H9 (cell line): ENCODE measurements at regions not wholly inside any gene's neighbourhood (a gene's known extent, or its start where the extent isn't known, plus 50 kb on each side); places are given as distances from the start of the nearest gene placed in this dataset.

Experiments
- DNase-seq: peaks from one replicate; pipeline ENCODE4 v3.0.0-alpha.2; 2017
- H2AFZ ChIP-seq: one replicate; pipeline ENCODE4 v1.6.1; 2013; ENCODE audit warnings: mild to moderate bottlenecking, low read length, control low read depth, moderate library complexity
- H2AK5ac ChIP-seq: 2 replicates; pipeline ENCODE4 v1.6.1; 2013; ENCODE audit warnings: low read length, control low read depth, mixed read lengths; ENCODE audit not compliant: insufficient read length
- H2BK120ac ChIP-seq: one replicate; pipeline ENCODE4 v1.6.1; 2013; ENCODE audit warnings: low read depth, mild to moderate bottlenecking, low read length, control low read depth, inconsistent platforms; ENCODE audit not compliant: poor library complexity, severe bottlenecking
- H2BK12ac ChIP-seq: 2 replicates; pipeline ENCODE4 v1.6.1; 2013; ENCODE audit warnings: low read length, control low read depth, mixed read lengths, low read depth; ENCODE audit not compliant: insufficient read length
- H2BK15ac ChIP-seq: 2 replicates; pipeline ENCODE4 v1.6.1; 2013; ENCODE audit warnings: low read depth, low read length, control low read depth
- H2BK20ac ChIP-seq: one replicate; pipeline ENCODE4 v1.6.1; 2013; ENCODE audit warnings: low read depth, mild to moderate bottlenecking, low read length, control low read depth, inconsistent platforms; ENCODE audit not compliant: poor library complexity, severe bottlenecking
- H2BK5ac ChIP-seq: 2 replicates; pipeline ENCODE4 v1.6.1; 2013; ENCODE audit warnings: low read length, control low read depth, mixed read lengths; ENCODE audit not compliant: insufficient read length
- H3K14ac ChIP-seq: 2 replicates; pipeline ENCODE4 v1.6.1; 2013; ENCODE audit warnings: low read length, control low read depth; ENCODE audit not compliant: insufficient read depth
- H3K18ac ChIP-seq: 2 replicates; pipeline ENCODE4 v1.6.1; 2013; ENCODE audit warnings: low read depth, mild to moderate bottlenecking, mixed read lengths, low read length, control low read depth; ENCODE audit not compliant: insufficient read length
- H3K23ac ChIP-seq: 2 replicates; pipeline ENCODE4 v1.6.1; 2013; ENCODE audit warnings: low read length, control low read depth, mixed read lengths, low read depth; ENCODE audit not compliant: insufficient read length
- H3K23me2 ChIP-seq: 2 replicates; pipeline ENCODE4 v1.6.1; 2013; ENCODE audit warnings: low read depth, mild to moderate bottlenecking, mixed read lengths, low read length, control low read depth; ENCODE audit not compliant: insufficient read length, poor library complexity, severe bottlenecking
- H3K27ac ChIP-seq: 2 replicates; pipeline ENCODE4 v1.5.1; 2013; ENCODE audit warnings: low read length, control low read depth, mixed read lengths, low read depth; ENCODE audit not compliant: insufficient read length
- H3K27me3 ChIP-seq: 2 replicates; pipeline ENCODE4 v1.6.1; 2013; ENCODE audit warnings: low read length, control low read depth, inconsistent platforms; ENCODE audit not compliant: insufficient read depth
- H3K4ac ChIP-seq: 2 replicates; pipeline ENCODE4 v1.6.1; 2013; ENCODE audit warnings: low read depth, mild to moderate bottlenecking, control low read depth, inconsistent platforms, low read length, moderate library complexity
- H3K4me1 ChIP-seq: 2 replicates; pipeline ENCODE4 v1.6.1; 2013; ENCODE audit warnings: low read length, control low read depth, inconsistent platforms; ENCODE audit not compliant: insufficient read depth
- H3K4me2 ChIP-seq: 2 replicates; pipeline ENCODE4 v1.6.1; 2013; ENCODE audit warnings: low read length, control low read depth, mixed read lengths; ENCODE audit not compliant: insufficient read length, insufficient read depth
- H3K56ac ChIP-seq: 2 replicates; pipeline ENCODE4 v1.6.1; 2013; ENCODE audit warnings: low read depth, mild to moderate bottlenecking, mixed read lengths, low read length, control low read depth; ENCODE audit not compliant: insufficient read length
- H3K79me1 ChIP-seq: 2 replicates; pipeline ENCODE4 v1.6.1; 2013; ENCODE audit warnings: low read depth, mild to moderate bottlenecking, moderate library complexity, low read length, control low read depth, inconsistent platforms; ENCODE audit not compliant: insufficient read depth, poor library complexity, severe bottlenecking
- H3K79me2 ChIP-seq: 2 replicates; pipeline ENCODE4 v1.6.1; 2013; ENCODE audit warnings: low read length, control low read depth, inconsistent platforms; ENCODE audit not compliant: insufficient read depth
- H3K9ac ChIP-seq: 2 replicates; pipeline ENCODE4 v1.6.1; 2013; ENCODE audit warnings: low read length, control low read depth, mixed read lengths; ENCODE audit not compliant: insufficient read length; ENCODE audit errors: extremely low read depth
- H3K9me3 ChIP-seq: one replicate; pipeline ENCODE4 v1.6.1; 2013; ENCODE audit warnings: low read depth, low read length, inconsistent platforms; ENCODE audit not compliant: control insufficient read depth
- H3T11ph ChIP-seq: one replicate; pipeline ENCODE4 v1.6.1; 2013; ENCODE audit warnings: mild to moderate bottlenecking, low read length, control low read depth, inconsistent platforms
- H4K20me1 ChIP-seq: one replicate; pipeline ENCODE4 v1.6.1; 2013; ENCODE audit not compliant: control insufficient read depth, insufficient read length, insufficient read depth
- H4K5ac ChIP-seq: 2 replicates; pipeline ENCODE4 v1.6.1; 2013; ENCODE audit warnings: low read depth, mild to moderate bottlenecking, mixed read lengths, low read length, control low read depth; ENCODE audit not compliant: insufficient read length
- H4K8ac ChIP-seq: replicated peaks from 2 replicates; pipeline ENCODE4 v1.6.1; 2013; ENCODE audit warnings: low read length, control low read depth, mixed read lengths, low read depth; ENCODE audit not compliant: insufficient read length
- H4K91ac ChIP-seq: 2 replicates; pipeline ENCODE4 v1.6.1; 2013; ENCODE audit warnings: low read depth, mild to moderate bottlenecking, moderate library complexity, mixed read lengths, low read length, control low read depth; ENCODE audit not compliant: insufficient read length
- H3K27ac Mint-ChIP-seq, 3 experiments: 2 replicates in 2 of 3; 3 replicates in 1 of 3; pipeline ENCODE4 v1.8.0; 2020 to 2021; ENCODE audit warnings: mixed read lengths in 3 of 3, mild to moderate bottlenecking in 1 of 3, moderate library complexity in 1 of 3
- H3K27me3 Mint-ChIP-seq: 2 replicates; pipeline ENCODE4 v1.8.0; 2021; ENCODE audit warnings: low read depth, mild to moderate bottlenecking, moderate library complexity, mixed read lengths
- H3K36me3 Mint-ChIP-seq, 3 experiments: 2 replicates in 2 of 3; 3 replicates in 1 of 3; pipeline ENCODE4 v1.8.0; 2020 to 2021; ENCODE audit warnings: low read depth in 3 of 3, mixed read lengths in 3 of 3; ENCODE audit not compliant: insufficient read depth in 1 of 3
- H3K4me1 Mint-ChIP-seq, 2 experiments: 2 replicates each; pipeline ENCODE4 v1.8.0; 2020; ENCODE audit warnings: mixed read lengths in 2 of 2
- H3K4me3 Mint-ChIP-seq, 2 experiments: 2 replicates in 1 of 2; 3 replicates in 1 of 2; pipeline ENCODE4 v1.8.0; 2020 to 2021; ENCODE audit warnings: mild to moderate bottlenecking in 2 of 2, mixed read lengths in 2 of 2, moderate library complexity in 1 of 2
- H3K9me3 Mint-ChIP-seq, 2 experiments: 2 replicates in 1 of 2; 3 replicates in 1 of 2; pipeline ENCODE4 v1.8.0; 2020; ENCODE audit warnings: mild to moderate bottlenecking in 2 of 2, mixed read lengths in 2 of 2, moderate library complexity in 1 of 2
- WGBS: extraction: QIAGEN DNeasy Blood & Tissue Kit; methylation state at CpG from one replicate; pipeline ENCODE4 v1.1.7; 2013; ENCODE audit warnings: missing lambda C conversion rate, low lambda C conversion rate, mixed read lengths; ENCODE audit not compliant: insufficient read length; ENCODE audit errors: extremely low coverage; 5-methylcytosine and 5-hydroxymethylcytosine counted together
- TF ChIP-seq, protein P1 (sequence below): fragments of 200-600 bp; sonication (generic); conservative IDR thresholded peaks from 3 replicates; pipeline ENCODE4 v1.8.0; 2021; ENCODE audit warnings: antibody characterized with exemption, mild to moderate bottlenecking

GRCh38 chr1:216937491-216937890 is 214.3 kb upstream of the ESRRG start:
- H2AK5ac ChIP-seq: no peak overlapping the region
- no peak overlapping the region for H3K23ac ChIP-seq
- H3K79me1 ChIP-seq: no peaks in the 10 kb centered on the region
- H3K4me1 ChIP-seq: peaks cover 15% of the 10 kb centered on the region
- H3K23me2 ChIP-seq: peaks cover 2% of the 10 kb centered on the region
- Mint-ChIP-seq H3K27me3 (no peaks in the 10 kb centered on the region; the same call in 1 of the 2 replicates), H3K4me1 (peaks cover 33 to 40% of the 10 kb centered on the region in 2 experiments), H3K9me3 (no peaks in the 10 kb centered on the region), H3K4me3 (peak overlapping the region in 1 of 2 experiments; percentile 16; a peak in 3 of 5 replicates), H3K27ac (peak overlapping the region; percentile 66 to 82 (median 77); a peak in 6 of 7 replicates), H3K36me3 (no peaks in the 10 kb centered on the region)
- H3K9ac ChIP-seq: no peak overlapping the region
- H3T11ph ChIP-seq: no peak overlapping the region
- no peak overlapping the region for H2BK12ac ChIP-seq
- H3K14ac ChIP-seq: no peak overlapping the region
- H3K4me2 ChIP-seq: no peak overlapping the region
- H3K4ac ChIP-seq: no peak overlapping the region
- TF ChIP-seq, protein P1, sequence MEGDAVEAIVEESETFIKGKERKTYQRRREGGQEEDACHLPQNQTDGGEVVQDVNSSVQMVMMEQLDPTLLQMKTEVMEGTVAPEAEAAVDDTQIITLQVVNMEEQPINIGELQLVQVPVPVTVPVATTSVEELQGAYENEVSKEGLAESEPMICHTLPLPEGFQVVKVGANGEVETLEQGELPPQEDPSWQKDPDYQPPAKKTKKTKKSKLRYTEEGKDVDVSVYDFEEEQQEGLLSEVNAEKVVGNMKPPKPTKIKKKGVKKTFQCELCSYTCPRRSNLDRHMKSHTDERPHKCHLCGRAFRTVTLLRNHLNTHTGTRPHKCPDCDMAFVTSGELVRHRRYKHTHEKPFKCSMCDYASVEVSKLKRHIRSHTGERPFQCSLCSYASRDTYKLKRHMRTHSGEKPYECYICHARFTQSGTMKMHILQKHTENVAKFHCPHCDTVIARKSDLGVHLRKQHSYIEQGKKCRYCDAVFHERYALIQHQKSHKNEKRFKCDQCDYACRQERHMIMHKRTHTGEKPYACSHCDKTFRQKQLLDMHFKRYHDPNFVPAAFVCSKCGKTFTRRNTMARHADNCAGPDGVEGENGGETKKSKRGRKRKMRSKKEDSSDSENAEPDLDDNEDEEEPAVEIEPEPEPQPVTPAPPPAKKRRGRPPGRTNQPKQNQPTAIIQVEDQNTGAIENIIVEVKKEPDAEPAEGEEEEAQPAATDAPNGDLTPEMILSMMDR: no peak
- H4K91ac ChIP-seq: no peak overlapping the region
- H3K79me2 ChIP-seq: no peaks in the 10 kb centered on the region
- WGBS: no CpG with 5 or more reads among the region's 1 CpG
- no peak overlapping the region for H2BK5ac ChIP-seq
- H2BK120ac ChIP-seq: no peak overlapping the region
- no peak overlapping the region for H2AFZ ChIP-seq
- no peak overlapping the region for H3K27ac ChIP-seq
- DNase-seq: no peak
- no peak overlapping the region for H2BK15ac ChIP-seq
- H3K27me3 ChIP-seq: no peaks in the 10 kb centered on the region
- H3K56ac ChIP-seq: no peak overlapping the region
- no peak overlapping the region for H2BK20ac ChIP-seq
- H4K5ac ChIP-seq: no peak overlapping the region
- H3K9me3 ChIP-seq: no peaks in the 10 kb centered on the region
- H3K18ac ChIP-seq: no peak overlapping the region
- H4K20me1 ChIP-seq: no peaks in the 10 kb centered on the region
- no peak overlapping the region for H4K8ac ChIP-seq
